A549 (cell line): ENCODE measurements at regions not wholly inside any gene's neighbourhood (a gene's known extent, or its start where the extent isn't known, plus 50 kb on each side); places are given as distances from the start of the nearest gene placed in this dataset.

Source experiments
- ATAC-seq, 2 experiments: fragments of 200-7000 bp in 1 of 2; fragments of >200 bp in 1 of 2; cut with Nextera tagmentation in 1 of 2; cut with Tn5 transposase in 1 of 2; 3 replicates each; pipeline versions ENCODE4 v1.8.0 to v1.9.1; 2018 to 2020; ENCODE audit warnings: mild to moderate bottlenecking in 1 of 2, moderate library complexity in 1 of 2
- CTCF ChIA-PET: fragments of 300-600 bp; sonication (Branson Sonifier 250); formaldehyde crosslinking; extraction: SDS; loops from one replicate; lab custom pipeline; 2021; ENCODE audit warnings: antibody characterized with exemption, inconsistent platforms; lab: Yijun Ruan, JAX
- POLR2A ChIA-PET: fragments of 350-600 bp; formaldehyde crosslinking; extraction: SDS; loops from one replicate; lab custom pipeline; 2021; ENCODE audit warnings: antibody characterized with exemption, inconsistent platforms; lab: Yijun Ruan, JAX
- DNase-seq, 2 experiments: peaks; one replicate each; pipeline versions ENCODE4 v3.0.0 to v3.0.0-alpha.2; 2011 to 2016; ENCODE audit warnings: low read depth in 1 of 2, low spot score in 1 of 2
- FAIRE-seq: peaks from 2 replicates; lab custom pipeline; 2011; peaks lifted over from hg19 to GRCh38; lab: Jason Lieb, UNC
- H3K27ac ChIP-seq, 2 experiments: fragments of >200 bp; sonication (Bioruptor Twin); formaldehyde crosslinking; 3 replicates each; pipeline ENCODE4 v1.5.1; 2016 to 2017
- H3K4me1 ChIP-seq: fragments of >200 bp; sonication (Bioruptor Twin); formaldehyde crosslinking; 3 replicates; pipeline ENCODE4 v1.6.1; 2016
- H3K4me2 ChIP-seq: fragments of >200 bp; sonication (Bioruptor Twin); formaldehyde crosslinking; 3 replicates; pipeline ENCODE4 v1.6.1; 2016
- H3K4me3 ChIP-seq: fragments of >200 bp; sonication (Bioruptor Twin); formaldehyde crosslinking; 3 replicates; pipeline ENCODE4 v1.5.1; 2016
- H3K9me3 ChIP-seq: fragments of >200 bp; sonication (Bioruptor Twin); formaldehyde crosslinking; 3 replicates; pipeline ENCODE4 v1.6.1; 2016
- CTCF ChIP-seq: fragments of >200 bp; sonication (Bioruptor Twin); formaldehyde crosslinking; IDR thresholded peaks from 3 replicates; pipeline ENCODE4 v1.5.1; 2016
- EP300 ChIP-seq, 2 experiments: fragments of >200 bp; sonication (Bioruptor Twin); formaldehyde crosslinking; IDR thresholded peaks; 2 replicates in 1 of 2; 3 replicates in 1 of 2; pipeline ENCODE4 v1.6.1; 2016 to 2017
- HDAC2 ChIP-seq: fragments of 200-600 bp; sonication (generic); IDR thresholded peaks from 2 replicates; pipeline ENCODE4 v1.6.1; 2016
- HOXB5 ChIP-seq: fragments of 250-450 bp; sonication (Bioruptor Pico); IDR thresholded peaks from 2 replicates; pipeline ENCODE4 v1.5.0; 2020; ENCODE audit warnings: mild to moderate bottlenecking, moderate library complexity
- JUN ChIP-seq, 2 experiments: fragments of >200 bp; sonication (Bioruptor Twin); formaldehyde crosslinking; IDR thresholded peaks; 2 replicates in 1 of 2; 3 replicates in 1 of 2; pipeline ENCODE4 v1.6.1; 2016 to 2017
- KDM5A ChIP-seq: fragments of 200-600 bp; sonication (generic); IDR thresholded peaks from 2 replicates; pipeline ENCODE4 v1.6.1; 2016; ENCODE audit warnings: antibody characterized with exemption, mild to moderate bottlenecking
- NFE2L2 ChIP-seq: fragments of 150-350 bp; conservative IDR thresholded peaks from 2 replicates; pipeline ENCODE4 v1.6.1; 2014; ENCODE audit warnings: low read length
- NPAS2 ChIP-seq: fragments of 250-450 bp; sonication (Bioruptor Pico); IDR thresholded peaks from 2 replicates; pipeline ENCODE4 v1.8.0; 2022; ENCODE audit warnings: mild to moderate bottlenecking, moderate library complexity, borderline replicate concordance
- PBX3 ChIP-seq: IDR thresholded peaks from 2 replicates; pipeline ENCODE4 v1.6.1; 2012
- PHF8 ChIP-seq: fragments of 200-600 bp; sonication (generic); IDR thresholded peaks from 2 replicates; pipeline ENCODE4 v1.6.1; 2016; ENCODE audit warnings: low read depth, mild to moderate bottlenecking, antibody characterized with exemption, moderate library complexity, borderline replicate concordance
- RARB ChIP-seq: fragments of 250-450 bp; sonication (Bioruptor Pico); IDR thresholded peaks from 2 replicates; pipeline ENCODE4 v1.8.0; 2021; ENCODE audit warnings: mild to moderate bottlenecking, moderate library complexity
- REST ChIP-seq: fragments of 200-600 bp; sonication (generic); IDR thresholded peaks from 2 replicates; pipeline ENCODE4 v1.6.1; 2016; ENCODE audit warnings: antibody characterized with exemption, mild to moderate bottlenecking, moderate library complexity
- TP53 ChIP-seq: fragments of 250-450 bp; sonication (Bioruptor Pico); IDR thresholded peaks from 2 replicates; pipeline ENCODE4 v1.5.0; 2021; ENCODE audit warnings: mild to moderate bottlenecking, moderate library complexity
- ZNF302 ChIP-seq: fragments of 250-450 bp; sonication (Bioruptor Pico); IDR thresholded peaks from 2 replicates; pipeline ENCODE4 v1.9.0; 2021; ENCODE audit warnings: inconsistent platforms, mild to moderate bottlenecking, moderate library complexity
- WGBS: methylation state at CpG from one replicate; pipeline ENCODE4 v1.1.6; 2017; ENCODE audit errors: missing lambda C conversion rate; 5-methylcytosine and 5-hydroxymethylcytosine counted together

DNA sequence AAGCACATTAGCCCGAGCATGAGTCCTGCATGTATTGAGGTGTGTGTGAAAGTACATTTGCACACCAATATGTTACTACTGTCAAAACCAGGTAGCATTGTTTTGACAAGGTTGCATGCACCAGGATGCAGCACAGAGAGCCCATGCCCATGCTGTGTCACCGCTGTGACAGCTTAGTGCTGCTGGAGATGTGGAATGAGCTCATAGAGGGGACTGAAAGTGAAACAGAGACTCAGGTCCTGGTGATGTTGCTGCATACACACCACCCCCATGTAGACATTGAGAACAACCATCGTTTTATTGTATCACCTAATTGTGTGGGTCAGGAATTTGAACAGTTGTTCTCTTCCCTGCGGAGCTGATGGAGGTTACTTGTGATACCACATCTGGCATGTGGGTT is 53.0 kb downstream of the GADD45G start:
- no peak for ATAC-seq
- WGBS: 46% methylated on average over 4 of the region's 4 CpGs
- FAIRE-seq: no peak

GRCh38 chr9:89658401-89658800 is 53.6 kb downstream of the GADD45G start:
- Histone ChIP-seq H3K9me3 (no peaks in the 10 kb centered on the region), H3K4me1 (no peaks in the 10 kb centered on the region), H3K4me3 (no peak overlapping the region), H3K4me2 (no peak overlapping the region), H3K27ac (no peak overlapping the region)
- ATAC-seq (no peak), DNase-seq (no peak), FAIRE-seq (no peak)
- ChIA-PET POLR2A (no interaction called here), CTCF (no interaction called here)
- TF ChIP-seq NPAS2 (CRISPR knock-in tag) (no peak), PHF8 (no peak), ZNF302 (CRISPR knock-in tag) (no peak), PBX3 (no peak), HDAC2 (no peak)
- 60% methylated on average over 5 of the region's 5 CpGs for WGBS

More for the DNA sequence above, 53.0 kb downstream of the GADD45G start:
- Histone ChIP-seq H3K4me2 (no peak overlapping the region), H3K27ac (no peak overlapping the region), H3K4me3 (no peak overlapping the region), H3K9me3 (no peaks in the 10 kb centered on the region), H3K4me1 (no peaks in the 10 kb centered on the region)
- no peak for DNase-seq
- CTCF ChIA-PET: no interaction called here
- no peak for TF ChIP-seq RARB (CRISPR knock-in tag)
- no peak for TF ChIP-seq HOXB5 (CRISPR knock-in tag)
- no peak for TF ChIP-seq CTCF
- no peak for TF ChIP-seq TP53
- no peak for TF ChIP-seq KDM5A
- no peak for TF ChIP-seq NFE2L2
- no peak for TF ChIP-seq JUN (IDR thresholded peaks at IDR 0.05)
- TF ChIP-seq EP300 (IDR thresholded peaks at IDR 0.05): no peak
- POLR2A ChIA-PET: no interaction called here

GRCh38 chr9:89658931-89659330 is 54.1 kb downstream of the GADD45G start:
- FAIRE-seq (no peak), DNase-seq (no peak), ATAC-seq (no peak)
- TF ChIP-seq REST (no peak), PBX3 (no peak)
- Histone ChIP-seq H3K4me3 (no peak overlapping the region), H3K9me3 (no peaks in the 10 kb centered on the region), H3K4me2 (no peak overlapping the region), H3K27ac (no peak overlapping the region), H3K4me1 (no peaks in the 10 kb centered on the region)
- 68% methylated on average over 6 of the region's 6 CpGs for WGBS
- POLR2A ChIA-PET: no interaction called here
- CTCF ChIA-PET: interaction anchor here (2.3 kb wide), 1 partner anchor 56 kb away, joined by 6 read pairs; no protein-coding TSS in a partner anchor
